Vagina (tissue), 2 donors: ENCODE measurements at regions not wholly inside any gene's neighbourhood (a gene's known extent, or its start where the extent isn't known, plus 50 kb on each side); places are given as distances from the start of the nearest gene placed in this dataset.

Experiments
- POLR2A ChIP-seq, 2 donors: fragments of 450-650 bp; IDR thresholded peaks; one replicate each; pipeline ENCODE4 v1.6.1; 2017; ENCODE audit warnings: antibody characterized with exemption in 2 of 2, mild to moderate bottlenecking in 2 of 2, moderate library complexity in 2 of 2
- POLR2AphosphoS5 ChIP-seq, 2 donors: sonication (generic); formaldehyde crosslinking; IDR thresholded peaks; one replicate each; pipeline ENCODE4 v1.9.0; 2017; ENCODE audit warnings: antibody characterized with exemption in 2 of 2, mild to moderate bottlenecking in 2 of 2, low read depth in 1 of 2; ENCODE audit not compliant: insufficient read depth in 1 of 2
- TF ChIP-seq, protein P1 (sequence below), 3 experiments: fragments of 450-650 bp in 2 of 3; fragments of 200-600 bp in 1 of 3; sonication (generic) in 1 of 3; IDR thresholded peaks; one replicate each; pipeline ENCODE4 v1.5.1; 2017 to 2019; ENCODE audit warnings: antibody characterized with exemption in 3 of 3, mild to moderate bottlenecking in 2 of 3, moderate library complexity in 2 of 3

DNA sequence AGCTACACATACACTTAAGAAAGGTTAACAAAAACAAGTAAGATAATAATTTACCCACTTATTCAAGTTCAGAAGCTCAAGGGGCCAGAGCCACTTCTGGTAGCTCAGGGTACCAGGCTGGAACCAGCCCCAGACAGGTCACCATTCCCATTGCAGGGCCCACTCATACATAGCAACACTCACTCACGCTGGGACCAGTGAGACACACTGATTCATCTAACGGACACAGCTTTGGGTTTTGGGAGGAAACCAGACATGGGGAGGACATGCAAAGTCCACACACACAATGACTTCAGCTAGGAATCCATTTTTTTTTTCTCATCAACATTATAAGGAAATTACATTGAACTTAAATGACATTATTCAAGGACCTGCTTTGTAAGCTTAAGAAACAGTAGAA, 169.1 kb downstream of the ZC3H11B start:
- TF ChIP-seq, protein P1, sequence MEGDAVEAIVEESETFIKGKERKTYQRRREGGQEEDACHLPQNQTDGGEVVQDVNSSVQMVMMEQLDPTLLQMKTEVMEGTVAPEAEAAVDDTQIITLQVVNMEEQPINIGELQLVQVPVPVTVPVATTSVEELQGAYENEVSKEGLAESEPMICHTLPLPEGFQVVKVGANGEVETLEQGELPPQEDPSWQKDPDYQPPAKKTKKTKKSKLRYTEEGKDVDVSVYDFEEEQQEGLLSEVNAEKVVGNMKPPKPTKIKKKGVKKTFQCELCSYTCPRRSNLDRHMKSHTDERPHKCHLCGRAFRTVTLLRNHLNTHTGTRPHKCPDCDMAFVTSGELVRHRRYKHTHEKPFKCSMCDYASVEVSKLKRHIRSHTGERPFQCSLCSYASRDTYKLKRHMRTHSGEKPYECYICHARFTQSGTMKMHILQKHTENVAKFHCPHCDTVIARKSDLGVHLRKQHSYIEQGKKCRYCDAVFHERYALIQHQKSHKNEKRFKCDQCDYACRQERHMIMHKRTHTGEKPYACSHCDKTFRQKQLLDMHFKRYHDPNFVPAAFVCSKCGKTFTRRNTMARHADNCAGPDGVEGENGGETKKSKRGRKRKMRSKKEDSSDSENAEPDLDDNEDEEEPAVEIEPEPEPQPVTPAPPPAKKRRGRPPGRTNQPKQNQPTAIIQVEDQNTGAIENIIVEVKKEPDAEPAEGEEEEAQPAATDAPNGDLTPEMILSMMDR (IDR thresholded peaks at IDR 0.05), result no peak
- TF ChIP-seq POLR2A (IDR thresholded peaks at IDR 0.05), result no peak
- no peak for TF ChIP-seq POLR2AphosphoS5 (IDR thresholded peaks at IDR 0.05; ENCODE audit: insufficient read depth in 1 of 2, low read depth in 1 of 2)
